Gastroesophageal sphincter (tissue), 4 donors: ENCODE measurements at regions not wholly inside any gene's neighbourhood (a gene's known extent, or its start where the extent isn't known, plus 50 kb on each side); places are given as distances from the start of the nearest gene placed in this dataset.

Experiments
- ATAC-seq: fragments of 150-250 bp; one replicate; pipeline ENCODE4 v1.9.1; 2016; ENCODE audit warnings: mild to moderate bottlenecking, moderate library complexity
- H3K27ac ChIP-seq, 4 donors: fragments of 200-600 bp; sonication (generic) in 3 of 4; 1 replicate in 3 of 4; 2 replicates in 1 of 4; pipeline ENCODE4 v1.5.1; 2016 to 2019
- H3K27me3 ChIP-seq: fragments of 200-600 bp; sonication (generic); one replicate; pipeline ENCODE4 v1.5.1; 2019
- H3K36me3 ChIP-seq, 2 donors: fragments of 200-600 bp; sonication (generic); one replicate each; pipeline ENCODE4 v1.5.1; 2019; ENCODE audit warnings: control low read depth in 1 of 2
- H3K4me1 ChIP-seq, 3 donors: fragments of 200-600 bp; sonication (generic); 1 replicate in 2 of 3; 2 replicates in 1 of 3; pipeline ENCODE4 v1.5.1; 2016 to 2019; ENCODE audit warnings: control low read depth in 2 of 3
- H3K4me3 ChIP-seq, 2 donors: fragments of 200-600 bp; sonication (generic); one replicate each; pipeline ENCODE4 v1.5.1; 2019; ENCODE audit warnings: mild to moderate bottlenecking in 1 of 2, moderate library complexity in 1 of 2
- H3K9me3 ChIP-seq, 3 donors: fragments of 200-600 bp; sonication (generic); one replicate each; pipeline ENCODE4 v1.5.1; 2017 to 2019; ENCODE audit warnings: control low read depth in 2 of 3
- EP300 ChIP-seq: sonication (generic); formaldehyde crosslinking; IDR thresholded peaks from one replicate; pipeline ENCODE4 v1.6.1; 2017; ENCODE audit warnings: antibody characterized with exemption, mild to moderate bottlenecking
- POLR2A ChIP-seq, 2 donors: fragments of 450-650 bp; IDR thresholded peaks; one replicate each; pipeline ENCODE4 v1.6.1; 2017; ENCODE audit warnings: antibody characterized with exemption in 2 of 2, mild to moderate bottlenecking in 2 of 2, moderate library complexity in 1 of 2
- POLR2AphosphoS5 ChIP-seq: sonication (generic); formaldehyde crosslinking; IDR thresholded peaks from one replicate; pipeline ENCODE4 v1.6.1; 2017; ENCODE audit warnings: antibody characterized with exemption
- WGBS, 2 donors: methylation state at CpG; one replicate each; pipeline ENCODE4 v1.1.5; 2018; ENCODE audit warnings: low coverage in 1 of 2; 5-methylcytosine and 5-hydroxymethylcytosine counted together
- TF ChIP-seq, protein P1 (sequence below), 4 experiments: fragments of 200-600 bp in 2 of 4; fragments of 450-650 bp in 2 of 4; sonication (generic) in 1 of 4; IDR thresholded peaks; one replicate each; pipeline ENCODE4 v1.5.1; 2017 to 2019; ENCODE audit warnings: antibody characterized with exemption in 4 of 4, mild to moderate bottlenecking in 2 of 4, moderate library complexity in 2 of 4

DNA sequence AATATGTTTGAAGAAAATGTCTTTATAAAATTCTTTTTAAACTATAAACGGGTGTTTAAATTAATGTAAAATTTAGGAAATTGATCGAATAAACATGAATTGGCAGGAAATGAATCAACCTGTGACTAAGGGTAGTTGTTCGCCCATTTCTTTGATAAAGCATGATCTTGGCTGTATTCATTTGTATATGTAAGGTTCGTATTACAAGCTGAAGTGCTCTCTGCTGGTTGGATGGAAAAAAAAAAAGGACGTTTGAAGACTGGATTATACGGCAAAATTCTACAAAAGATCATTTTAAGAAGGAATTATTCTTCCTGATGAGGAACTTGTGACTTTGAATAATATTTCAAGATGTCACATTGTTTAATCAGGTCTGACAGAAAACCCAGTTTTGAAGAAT, 185.4 kb upstream of the ANK3 start:
- TF ChIP-seq EP300 (no peak), POLR2A (IDR thresholded peaks at IDR 0.05) (no peak)
- TF ChIP-seq, protein P1, sequence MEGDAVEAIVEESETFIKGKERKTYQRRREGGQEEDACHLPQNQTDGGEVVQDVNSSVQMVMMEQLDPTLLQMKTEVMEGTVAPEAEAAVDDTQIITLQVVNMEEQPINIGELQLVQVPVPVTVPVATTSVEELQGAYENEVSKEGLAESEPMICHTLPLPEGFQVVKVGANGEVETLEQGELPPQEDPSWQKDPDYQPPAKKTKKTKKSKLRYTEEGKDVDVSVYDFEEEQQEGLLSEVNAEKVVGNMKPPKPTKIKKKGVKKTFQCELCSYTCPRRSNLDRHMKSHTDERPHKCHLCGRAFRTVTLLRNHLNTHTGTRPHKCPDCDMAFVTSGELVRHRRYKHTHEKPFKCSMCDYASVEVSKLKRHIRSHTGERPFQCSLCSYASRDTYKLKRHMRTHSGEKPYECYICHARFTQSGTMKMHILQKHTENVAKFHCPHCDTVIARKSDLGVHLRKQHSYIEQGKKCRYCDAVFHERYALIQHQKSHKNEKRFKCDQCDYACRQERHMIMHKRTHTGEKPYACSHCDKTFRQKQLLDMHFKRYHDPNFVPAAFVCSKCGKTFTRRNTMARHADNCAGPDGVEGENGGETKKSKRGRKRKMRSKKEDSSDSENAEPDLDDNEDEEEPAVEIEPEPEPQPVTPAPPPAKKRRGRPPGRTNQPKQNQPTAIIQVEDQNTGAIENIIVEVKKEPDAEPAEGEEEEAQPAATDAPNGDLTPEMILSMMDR (IDR thresholded peaks at IDR 0.05): no peak
- H3K9me3 ChIP-seq: no peaks in the 10 kb centered on the region
- peaks cover 0 to 31% (median 0%) of the 10 kb centered on the region in 3 donors for H3K4me1 ChIP-seq
- no peak for ATAC-seq
- no peak overlapping the region for H3K4me3 ChIP-seq
- no peaks in the 10 kb centered on the region for H3K27me3 ChIP-seq
- H3K36me3 ChIP-seq: no peaks in the 10 kb centered on the region
- no peak overlapping the region for H3K27ac ChIP-seq
- 69 to 83% methylated on average over 6 of the region's 6 CpGs for WGBS, 2 donors

DNA sequence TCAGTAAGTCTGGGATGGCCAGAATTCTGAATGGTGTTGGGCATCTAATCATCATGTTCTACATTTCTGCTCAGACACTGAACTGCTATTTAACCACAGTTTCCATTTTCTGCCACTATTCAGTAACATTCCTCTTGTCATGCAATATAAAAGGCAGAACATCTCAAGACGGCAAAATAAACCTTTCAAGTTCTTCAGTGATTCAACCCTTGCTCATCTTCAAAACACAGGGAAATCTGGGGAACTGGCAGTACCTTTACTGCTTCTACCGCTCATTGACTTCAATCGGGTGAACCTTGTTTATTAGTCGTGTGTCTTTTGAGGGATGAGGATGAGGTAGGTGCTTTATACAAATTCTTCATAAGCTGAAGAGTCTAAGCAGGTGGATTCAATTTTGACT, 184.7 kb upstream of the ANK3 start:
- Histone ChIP-seq H3K36me3 (no peaks in the 10 kb centered on the region), H3K4me1 (peaks cover 0 to 31% (median 0%) of the 10 kb centered on the region in 3 donors), H3K27me3 (no peaks in the 10 kb centered on the region), H3K4me3 (no peak overlapping the region), H3K9me3 (no peaks in the 10 kb centered on the region), H3K27ac (no peak overlapping the region)
- no peak for ATAC-seq
- WGBS, 2 donors: 95 to 96% methylated on average over 4 of the region's 4 CpGs
- TF ChIP-seq POLR2AphosphoS5 (no peak), EP300 (no peak), POLR2A (IDR thresholded peaks at IDR 0.05) (no peak)
- TF ChIP-seq, protein P1 (IDR thresholded peaks at IDR 0.05): no peak

DNA sequence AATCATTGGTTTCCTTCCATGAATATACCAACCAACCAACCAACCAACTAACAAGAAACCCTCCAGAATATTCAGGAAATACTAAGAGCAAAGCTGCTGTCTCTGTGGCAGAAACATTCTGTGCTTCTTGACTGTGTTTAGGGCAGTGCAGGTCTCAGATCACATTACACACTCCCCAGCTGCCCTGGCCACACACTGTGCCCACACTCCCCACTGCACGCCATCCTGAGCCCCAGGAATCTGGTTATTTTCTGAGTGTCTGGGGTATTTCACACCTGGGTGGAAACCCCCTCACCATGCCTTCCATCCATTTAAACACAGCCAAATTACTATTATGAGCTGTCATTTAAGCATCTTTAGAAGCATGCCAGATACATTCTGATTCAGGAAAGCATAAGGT, 183.7 kb upstream of the ANK3 start:
- Histone ChIP-seq H3K27ac (no peak overlapping the region), H3K4me3 (peak overlapping the region in 1 of 2 donors; percentile 41)
- no peak for ATAC-seq

DNA sequence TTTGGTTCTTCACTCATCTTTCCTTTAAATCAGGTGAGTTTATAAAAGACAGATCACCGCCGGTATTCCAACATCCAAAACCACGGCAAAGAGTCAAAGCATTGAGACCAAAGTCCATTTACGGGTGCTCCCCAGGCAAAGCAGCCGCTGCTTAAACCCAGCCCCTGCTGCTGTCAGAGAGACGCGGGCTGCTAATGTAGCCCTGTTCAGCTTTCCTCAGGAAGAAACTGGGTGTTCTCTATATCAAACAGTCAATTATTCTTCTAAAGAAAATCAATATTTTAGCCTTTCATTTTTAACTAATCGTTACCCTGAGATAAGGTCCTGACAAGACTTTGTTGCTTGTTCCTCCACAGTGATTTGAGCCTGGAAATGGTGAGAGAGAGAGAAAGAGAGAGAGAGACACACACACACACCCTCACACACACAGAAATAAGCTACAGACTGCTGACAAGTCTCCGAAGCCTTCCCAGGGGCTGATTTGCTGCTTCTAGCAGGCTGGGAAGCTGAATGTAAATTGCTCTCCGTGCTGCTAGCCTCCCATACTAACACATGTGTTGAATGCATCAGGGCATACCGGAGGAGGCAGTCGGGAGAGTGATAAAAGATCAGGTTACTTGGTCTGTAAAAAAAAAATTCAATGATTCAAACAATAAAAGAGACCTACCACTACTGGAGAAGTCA, 183.0 kb upstream of the ANK3 start:
- H3K36me3 ChIP-seq: no peaks in the 10 kb centered on the region
- 1 to 5% methylated on average over 9 to 12 of the region's 12 CpGs for whole genome bisulfite sequencing, 2 donors
- no peaks in the 10 kb centered on the region for H3K9me3 ChIP-seq
- H3K4me1 ChIP-seq: peaks cover 0 to 31% (median 0%) of the 10 kb centered on the region in 3 donors
- peak overlapping the region in 2 of 4 donors; percentile 42 to 53 for H3K27ac ChIP-seq
- H3K27me3 ChIP-seq: no peaks in the 10 kb centered on the region
- ATAC-seq: no peak
- peak overlapping the region; percentile 26 to 41 for H3K4me3 ChIP-seq
- no peak for TF ChIP-seq POLR2A (IDR thresholded peaks at IDR 0.05)

More for the DNA sequence above, 183.7 kb upstream of the ANK3 start:
- Histone ChIP-seq H3K4me1 (peaks cover 0 to 31% (median 0%) of the 10 kb centered on the region in 3 donors), H3K9me3 (no peaks in the 10 kb centered on the region), H3K27me3 (no peaks in the 10 kb centered on the region), H3K36me3 (no peaks in the 10 kb centered on the region)
- 75 to 80% methylated on average over 1 of the region's 1 CpG for WGBS, 2 donors
- TF ChIP-seq POLR2AphosphoS5: no peak
- TF ChIP-seq POLR2A (IDR thresholded peaks at IDR 0.05): no peak
- no peak for TF ChIP-seq EP300
- TF ChIP-seq, protein P1 (IDR thresholded peaks at IDR 0.05): no peak

DNA sequence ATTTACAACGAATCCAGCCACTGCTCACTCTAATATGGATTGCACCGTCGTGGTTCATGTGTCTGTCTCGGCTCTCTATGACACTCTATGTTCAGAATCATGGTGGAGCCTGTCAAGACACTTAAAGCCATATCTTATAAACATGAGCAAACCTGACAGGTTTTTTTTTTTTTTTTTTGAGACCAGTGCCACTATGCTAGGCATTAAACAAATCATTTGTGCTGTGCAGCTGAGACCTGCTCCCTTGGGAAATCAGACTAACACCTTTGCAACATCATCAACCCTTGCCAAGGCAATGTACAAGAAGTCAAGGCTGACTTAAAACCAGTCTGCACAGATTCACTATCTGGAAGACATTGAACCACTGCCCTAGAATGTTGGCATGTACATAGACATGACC, 181.2 kb upstream of the ANK3 start:
- TF ChIP-seq POLR2A (IDR thresholded peaks at IDR 0.05) (no peak), POLR2AphosphoS5 (no peak), EP300 (no peak)
- TF ChIP-seq, protein P1 (IDR thresholded peaks at IDR 0.05): no peak
- no peak for ATAC-seq
- WGBS, 2 donors: 74 to 88% methylated on average over 4 of the region's 4 CpGs
- H3K4me1 ChIP-seq: peaks cover 0 to 20% (median 0%) of the 10 kb centered on the region in 3 donors
- H3K27ac ChIP-seq: no peak overlapping the region
- no peaks in the 10 kb centered on the region for H3K27me3 ChIP-seq
- H3K36me3 ChIP-seq: no peaks in the 10 kb centered on the region
- peaks cover 0 to 4% (median 0%) of the 10 kb centered on the region in 3 donors for H3K9me3 ChIP-seq
- H3K4me3 ChIP-seq: no peak overlapping the region
